GM21576 (cell line): ENCODE measurements at regions not wholly inside any gene's neighbourhood (a gene's known extent, or its start where the extent isn't known, plus 50 kb on each side); places are given as distances from the start of the nearest gene placed in this dataset.
"Not testable (repeated sequence)": the region's sequence is repeated elsewhere in the genome, so short reads cannot be mapped to it uniquely, and the experiment has no call there.

ENCODE experiments used
- ATAC-seq: cut with Tn5 transposase; IDR thresholded peaks from one replicate; pipeline ENCODE4 v1.9.1; 2021; ENCODE audit warnings: mild to moderate bottlenecking, moderate library complexity; ENCODE audit not compliant: unreplicated experiment

DNA sequence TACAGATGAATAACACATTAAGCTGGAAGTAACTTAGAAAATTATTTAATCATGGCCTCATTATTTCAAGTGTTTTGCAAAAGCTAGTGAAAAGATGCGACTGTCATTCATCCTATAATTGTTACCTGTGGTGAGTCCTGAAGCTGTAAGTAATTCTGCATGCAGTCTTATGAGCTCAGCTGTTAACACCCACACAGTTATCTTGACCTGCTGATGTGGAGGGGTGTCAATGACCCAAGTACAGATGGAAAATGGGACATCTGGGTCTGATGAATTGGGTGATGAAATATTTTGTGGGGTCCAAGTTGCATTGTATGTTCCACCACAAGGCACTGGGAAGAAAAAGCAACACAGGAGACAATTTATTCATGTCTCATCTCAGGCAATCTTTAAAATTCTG lies 68.9 kb downstream of the OR13A1 start:
- no peak for ATAC-seq

DNA sequence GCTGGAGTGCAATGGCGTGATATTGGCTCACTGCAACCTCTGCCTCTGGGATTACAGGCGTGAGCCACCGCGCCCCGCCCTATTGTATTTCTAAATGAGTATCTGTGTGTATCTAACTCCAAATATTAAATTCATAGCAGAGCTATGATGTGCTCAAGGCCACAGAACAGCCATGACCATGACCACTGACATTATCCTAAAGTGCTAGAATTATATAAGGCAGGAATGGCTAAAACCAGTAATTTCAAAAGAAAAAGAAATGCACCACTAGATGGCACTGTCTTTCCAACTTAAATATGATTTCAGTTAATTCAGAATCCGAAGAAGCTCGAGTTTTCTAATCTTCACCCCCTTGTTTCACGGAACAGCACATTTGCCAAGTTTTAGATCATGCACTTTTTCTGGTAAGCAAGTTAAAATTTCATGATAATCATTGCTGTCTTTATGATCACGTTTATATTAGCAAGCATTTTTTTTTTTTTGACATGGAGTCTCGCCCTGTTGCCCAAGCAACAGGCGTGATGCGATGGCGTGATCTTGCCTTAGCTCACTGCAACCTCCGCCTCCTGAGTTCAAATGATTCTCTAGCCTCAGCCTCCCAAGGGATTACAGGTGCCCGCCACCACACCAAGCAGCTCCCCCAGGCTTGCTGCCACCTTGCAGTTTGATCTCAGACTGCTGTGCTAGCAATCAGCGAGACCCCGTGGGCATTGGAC lies 65.3 kb downstream of the OR13A1 start:
- peak; percentile 62 for ATAC-seq

DNA sequence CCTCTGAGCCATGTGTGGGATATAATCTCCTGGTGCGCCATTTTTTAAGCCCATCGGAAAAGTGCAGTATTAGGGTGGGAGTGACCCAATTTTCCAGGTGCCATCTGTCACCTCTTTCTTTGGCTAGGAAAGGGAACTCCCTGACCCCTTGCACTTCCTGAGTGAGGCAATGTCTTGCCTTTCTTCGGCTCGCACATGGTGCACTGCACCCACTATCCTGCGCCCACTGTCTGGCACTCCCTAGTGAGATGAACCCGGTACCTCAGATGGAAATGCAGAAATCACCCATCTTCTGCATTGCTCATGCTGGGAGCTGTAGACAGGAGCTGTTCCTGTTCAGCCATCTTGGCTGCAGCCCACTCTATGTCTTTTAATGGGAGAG lies 64.7 kb downstream of the OR13A1 start:
- not testable (repeated sequence) for ATAC-seq
